ENCODE measurements at regions not wholly inside any gene's neighbourhood (a gene's known extent, or its start where the extent isn't known, plus 50 kb on each side); places are given as distances from the start of the nearest gene placed in this dataset.

DNA sequence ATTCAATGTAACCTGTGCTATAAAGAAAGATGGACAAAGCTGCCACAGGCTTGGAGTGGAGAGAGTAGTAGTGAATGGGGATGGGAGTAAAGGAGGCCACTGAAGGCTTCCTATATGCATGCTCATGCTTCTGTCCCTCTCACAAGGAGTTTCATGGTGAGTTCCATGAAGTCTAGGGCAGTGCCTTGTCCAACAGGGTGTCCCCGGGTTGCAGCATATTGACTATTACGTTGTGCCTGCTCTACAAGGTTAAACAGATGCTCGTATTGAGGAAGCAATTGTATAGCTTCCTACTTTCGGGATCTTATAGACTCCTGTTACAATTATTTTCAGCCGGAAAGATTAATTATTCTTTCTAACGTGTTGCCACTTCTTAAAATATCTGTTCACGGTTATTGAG, 129.1 kb upstream of the PIK3R1 start:
- TF ChIP-seq CTCF (IDR thresholded peaks at IDR 0.05) (no peak), EZH2 (IDR thresholded peaks at IDR 0.05) (no peak)

Data from neural progenitor cell (in vitro differentiated cells).